H1 (cell line): ENCODE measurements at regions not wholly inside any gene's neighbourhood (a gene's known extent, or its start where the extent isn't known, plus 50 kb on each side); places are given as distances from the start of the nearest gene placed in this dataset.

Experiments used
- CTCF ChIA-PET: fragments of 300-600 bp; sonication (Branson Sonifier 250); formaldehyde crosslinking; loops from one replicate; lab custom pipeline; 2021; ENCODE audit not compliant: partially characterized antibody; lab: Charles Lee
- POLR2A ChIA-PET: fragments of 300-600 bp; sonication (Branson Sonifier 250); formaldehyde crosslinking; loops from one replicate; lab custom pipeline; 2021; ENCODE audit warnings: inconsistent platforms; ENCODE audit not compliant: partially characterized antibody; lab: Charles Lee
- DNase-seq, 2 experiments: peaks; one replicate each; pipeline versions ENCODE4 v3.0.0 to v3.0.0-alpha.2; 2010 to 2022; ENCODE audit warnings: low spot score in 2 of 2, low read depth in 1 of 2, mixed read lengths in 1 of 2
- FAIRE-seq: peaks from 2 replicates; lab custom pipeline; 2011; peaks lifted over from hg19 to GRCh38; lab: Jason Lieb, UNC
- H2AFZ ChIP-seq: 2 replicates; pipeline ENCODE4 v1.8.1; 2012; ENCODE audit warnings: low read length, inconsistent platforms
- H2AK5ac ChIP-seq: 2 replicates; pipeline ENCODE4 v1.6.1; 2013; ENCODE audit warnings: low read depth, low read length
- H2BK120ac ChIP-seq: replicated peaks from 2 replicates; pipeline ENCODE3; 2013; ENCODE audit warnings: low read depth, low read length, inconsistent platforms
- H2BK12ac ChIP-seq: 2 replicates; pipeline ENCODE4 v1.6.1; 2013; ENCODE audit warnings: low read depth, low read length
- H2BK15ac ChIP-seq: 2 replicates; pipeline ENCODE4 v1.6.1; 2013; ENCODE audit warnings: low read length
- H2BK20ac ChIP-seq: 2 replicates; pipeline ENCODE4 v1.6.1; 2013; ENCODE audit warnings: low read length
- H2BK5ac ChIP-seq: 2 replicates; pipeline ENCODE4 v1.6.1; 2013; ENCODE audit warnings: low read depth, low read length
- H3K14ac ChIP-seq: 2 replicates; pipeline ENCODE4 v1.6.1; 2013; ENCODE audit warnings: inconsistent platforms; ENCODE audit not compliant: insufficient read length
- H3K18ac ChIP-seq: 2 replicates; pipeline ENCODE4 v1.6.1; 2013; ENCODE audit warnings: low read length; ENCODE audit errors: extremely low read depth
- H3K23ac ChIP-seq: 2 replicates; pipeline ENCODE4 v1.6.1; 2013; ENCODE audit warnings: inconsistent platforms; ENCODE audit not compliant: insufficient read length
- H3K23me2 ChIP-seq: 2 replicates; pipeline ENCODE4 v1.6.1; 2013; ENCODE audit warnings: low read depth, low read length
- H3K27ac ChIP-seq: 2 replicates; pipeline ENCODE4 v1.6.1; 2011; ENCODE audit warnings: low read depth, low read length, inconsistent platforms
- H3K27me3 ChIP-seq, 4 experiments: replicated peaks in 1 of 4; 1 replicate in 1 of 4; 2 replicates in 3 of 4; pipeline versions ENCODE4 v1.6.1 to v1.8.1; 2011 to 2013; ENCODE audit warnings: low read length in 3 of 4, mild to moderate bottlenecking in 3 of 4, inconsistent platforms in 2 of 4, mixed read lengths in 2 of 4, moderate library complexity in 1 of 4; ENCODE audit not compliant: control insufficient read depth in 3 of 4, insufficient read depth in 3 of 4; ENCODE audit errors: extremely low read depth in 1 of 4
- H3K36me3 ChIP-seq, 4 experiments: 2 replicates each; pipeline versions ENCODE4 v1.6.1 to v1.8.1; 2011 to 2013; ENCODE audit warnings: mild to moderate bottlenecking in 4 of 4, low read length in 3 of 4, moderate library complexity in 2 of 4, control low read depth in 1 of 4, inconsistent platforms in 1 of 4; ENCODE audit not compliant: insufficient read depth in 4 of 4, control insufficient read depth in 2 of 4
- H3K4ac ChIP-seq: replicated peaks from 2 replicates; pipeline ENCODE3; 2013; ENCODE audit warnings: low read length, low read depth, mixed read lengths, inconsistent platforms; ENCODE audit not compliant: insufficient read length
- H3K4me1 ChIP-seq, 4 experiments: replicated peaks in 1 of 4; 1 replicate in 1 of 4; 2 replicates in 3 of 4; pipeline versions ENCODE4 v1.6.1 to v1.8.1; 2011 to 2013; ENCODE audit warnings: low read length in 3 of 4, inconsistent platforms in 2 of 4, mixed read lengths in 1 of 4; ENCODE audit not compliant: insufficient read depth in 4 of 4, control insufficient read depth in 3 of 4
- H3K4me2 ChIP-seq, 2 experiments: 2 replicates each; pipeline versions ENCODE4 v1.6.1 to v1.8.1; 2011 to 2013; ENCODE audit warnings: low read depth in 2 of 2, low read length in 2 of 2, control low read depth in 1 of 2, inconsistent platforms in 1 of 2, mild to moderate bottlenecking in 1 of 2; ENCODE audit not compliant: insufficient read depth in 1 of 2
- H3K4me3 ChIP-seq, 4 experiments: fragments of 200-600, 300-600 bp in 1 of 4; sonication (generic), shearing (Covaris generic), sonication (Bioruptor Twin) in 1 of 4; 2 replicates each; pipeline versions ENCODE4 v1.5.1 to v1.8.1; 2011 to 2016; ENCODE audit warnings: low read length in 4 of 4, low read depth in 3 of 4, control low read depth in 2 of 4, inconsistent platforms in 2 of 4, mild to moderate bottlenecking in 2 of 4, mixed read lengths in 1 of 4, moderate library complexity in 1 of 4; ENCODE audit not compliant: insufficient read depth in 2 of 4; ENCODE audit errors: extremely low read depth in 1 of 4
- H3K56ac ChIP-seq: replicated peaks from 2 replicates; pipeline ENCODE3; 2013; ENCODE audit warnings: low read depth, mild to moderate bottlenecking, mixed read lengths, low read length, inconsistent platforms; ENCODE audit not compliant: insufficient read length
- H3K79me1 ChIP-seq: 2 replicates; pipeline ENCODE4 v1.6.1; 2013; ENCODE audit warnings: low read depth, low read length, control low read depth
- H3K79me2 ChIP-seq, 2 experiments: 2 replicates each; pipeline versions ENCODE4 v1.6.1 to v1.8.1; 2012 to 2013; ENCODE audit warnings: low read length in 2 of 2, mild to moderate bottlenecking in 2 of 2, inconsistent platforms in 1 of 2; ENCODE audit not compliant: insufficient read depth in 2 of 2, control insufficient read depth in 1 of 2
- H3K9ac ChIP-seq, 4 experiments: replicated peaks in 1 of 4; 1 replicate in 1 of 4; 2 replicates in 3 of 4; pipeline versions ENCODE4 v1.6.1 to v1.8.1; 2011 to 2013; ENCODE audit warnings: low read depth in 3 of 4, low read length in 3 of 4, control low read depth in 2 of 4, mild to moderate bottlenecking in 2 of 4, moderate library complexity in 2 of 4, inconsistent platforms in 1 of 4; ENCODE audit errors: extremely low read depth in 1 of 4
- H3K9me3 ChIP-seq, 2 experiments: 2 replicates each; pipeline versions ENCODE4 v1.6.1 to v1.8.1; 2012 to 2013; ENCODE audit warnings: mild to moderate bottlenecking in 2 of 2, moderate library complexity in 2 of 2, control low read depth in 1 of 2, inconsistent platforms in 1 of 2, low read depth in 1 of 2, low read length in 1 of 2, mixed read lengths in 1 of 2; ENCODE audit not compliant: insufficient read depth in 2 of 2
- H4K20me1 ChIP-seq, 2 experiments: replicated peaks in 1 of 2; 2 replicates each; pipeline versions ENCODE3 to v1.8.1; 2011 to 2013; ENCODE audit warnings: inconsistent platforms in 2 of 2, low read length in 2 of 2, mild to moderate bottlenecking in 1 of 2; ENCODE audit not compliant: insufficient read depth in 2 of 2, control insufficient read depth in 1 of 2
- H4K5ac ChIP-seq: 2 replicates; pipeline ENCODE4 v1.6.1; 2013; ENCODE audit warnings: low read length, low read depth, mixed read lengths, inconsistent platforms; ENCODE audit not compliant: insufficient read length
- H4K8ac ChIP-seq: 2 replicates; pipeline ENCODE4 v1.8.0; 2013; ENCODE audit warnings: mild to moderate bottlenecking, moderate library complexity, low read length, inconsistent platforms; ENCODE audit not compliant: insufficient read depth; ENCODE audit errors: extremely low read depth
- H4K91ac ChIP-seq: replicated peaks from 2 replicates; pipeline ENCODE3; 2013; ENCODE audit warnings: low read length, mixed read lengths, inconsistent platforms; ENCODE audit not compliant: insufficient read length
- WGBS, 2 experiments: shearing (Covaris generic) in 1 of 2; methylation state at CpG; one replicate each; pipeline versions ENCODE4 v1.1.6 to v1.1.7; 2013 to 2015; ENCODE audit warnings: low lambda C conversion rate in 2 of 2, mixed read lengths in 2 of 2, inconsistent platforms in 1 of 2, low coverage in 1 of 2, missing lambda C conversion rate in 1 of 2; ENCODE audit not compliant: insufficient replicate concordance in 2 of 2, insufficient coverage in 1 of 2, insufficient read length in 1 of 2; ENCODE audit errors: extremely low coverage in 1 of 2, missing lambda C conversion rate in 1 of 2; 5-methylcytosine and 5-hydroxymethylcytosine counted together

DNA sequence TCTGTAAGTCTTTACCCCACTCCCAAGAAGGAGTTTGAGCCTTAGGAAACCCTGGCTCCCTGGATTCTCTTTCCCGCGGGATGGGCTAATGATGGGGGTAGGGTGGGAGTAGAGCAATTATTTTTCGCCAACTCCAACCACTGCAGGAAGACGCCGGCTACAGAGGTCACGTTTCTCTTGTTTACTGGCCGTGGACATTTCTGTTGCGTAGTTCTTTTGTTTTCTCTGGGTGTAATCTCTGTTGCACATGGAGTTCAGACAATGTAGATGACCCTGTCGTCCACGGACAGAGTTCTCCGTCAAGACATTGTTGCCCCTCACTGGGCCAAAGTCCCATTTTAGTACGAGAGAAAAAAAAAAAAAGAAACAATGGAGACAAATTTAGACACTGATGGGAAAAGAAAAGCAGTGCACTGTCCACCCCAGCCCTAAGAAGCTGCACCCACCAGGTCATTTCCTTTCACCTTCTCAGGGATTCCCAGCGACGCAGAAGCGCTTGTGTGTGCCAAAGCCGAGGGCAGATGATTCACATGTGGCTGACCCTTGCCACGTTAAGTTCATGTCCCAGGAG is 133.9 kb upstream of the ARGLU1 start:
- Histone ChIP-seq H3K14ac (no peak overlapping the region), H3K4me3 (no peak overlapping the region), H3K4ac (no peak overlapping the region), H4K20me1 (no peaks in the 10 kb centered on the region), H4K91ac (no peak overlapping the region), H2BK20ac (no peak overlapping the region), H3K4me2 (no peak overlapping the region), H2BK15ac (no peak overlapping the region), H3K27ac (no peak overlapping the region), H3K4me1 (no peaks in the 10 kb centered on the region), H3K56ac (no peak overlapping the region), H3K9ac (no peak overlapping the region), H3K23me2 (no peaks in the 10 kb centered on the region; the same call in 1 of the 2 replicates), H4K8ac (no peak overlapping the region), H2AFZ (0 out of 2 replicates have a peak overlapping the region, but pooled peaks have one; percentile 49), H3K36me3 (no peaks in the 10 kb centered on the region), H3K23ac (no peak overlapping the region), H3K9me3 (no peaks in the 10 kb centered on the region), H2AK5ac (no peak overlapping the region), H3K18ac (no peak overlapping the region), H3K79me1 (no peaks in the 10 kb centered on the region), H2BK5ac (no peak overlapping the region), H4K5ac (no peak overlapping the region), H3K79me2 (no peaks in the 10 kb centered on the region), H2BK12ac (no peak overlapping the region), H2BK120ac (no peak overlapping the region), H3K27me3 (peaks cover 0 to 2% (median 0%) of the 10 kb centered on the region in 4 experiments; a peak in 1 of 7 replicates)
- ChIA-PET CTCF (interaction anchor here (1.0 kb wide), 1 partner anchor 57 kb away, joined by 3 read pairs; no protein-coding TSS in a partner anchor), POLR2A (interaction anchor here (1.1 kb wide), 1 partner anchor 29 kb away, joined by 3 read pairs; no protein-coding TSS in a partner anchor)
- DNase-seq (no peak), FAIRE-seq (no peak)
- 87% methylated on average over 16 of the region's 17 CpGs; no CpG with 5 or more reads in 1 of the 2 experiments for WGBS, 2 experiments
